NCI-H1436 (cell line): ENCODE measurements at regions not wholly inside any gene's neighbourhood (a gene's known extent, or its start where the extent isn't known, plus 50 kb on each side); places are given as distances from the start of the nearest gene placed in this dataset.

Experiments used
- DNase-seq: peaks from one replicate; lab custom pipeline; 2025; lab: John Stamatoyannopoulos, UW

DNA sequence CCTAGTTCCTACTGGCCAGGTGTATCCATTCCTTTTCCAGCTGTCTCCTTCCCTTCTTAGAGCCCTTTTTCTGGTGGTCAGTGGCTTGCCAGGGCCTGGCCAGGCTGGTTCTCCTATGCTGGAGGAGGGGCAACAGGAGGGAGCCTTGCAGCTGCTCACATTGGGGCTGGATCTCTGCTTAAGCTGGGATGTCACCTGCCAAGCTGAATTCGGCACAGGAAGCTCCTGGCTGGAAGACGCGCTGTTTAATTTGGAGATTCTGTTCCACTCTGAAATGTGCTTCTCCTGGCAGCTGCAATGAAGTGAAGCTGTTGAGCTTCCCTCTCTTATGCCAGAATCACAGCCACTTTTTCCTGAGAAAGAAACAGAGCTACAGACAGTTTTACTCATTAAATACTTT is 56.0 kb upstream of the POU3F1 start:
- no peak for DNase-seq

DNA sequence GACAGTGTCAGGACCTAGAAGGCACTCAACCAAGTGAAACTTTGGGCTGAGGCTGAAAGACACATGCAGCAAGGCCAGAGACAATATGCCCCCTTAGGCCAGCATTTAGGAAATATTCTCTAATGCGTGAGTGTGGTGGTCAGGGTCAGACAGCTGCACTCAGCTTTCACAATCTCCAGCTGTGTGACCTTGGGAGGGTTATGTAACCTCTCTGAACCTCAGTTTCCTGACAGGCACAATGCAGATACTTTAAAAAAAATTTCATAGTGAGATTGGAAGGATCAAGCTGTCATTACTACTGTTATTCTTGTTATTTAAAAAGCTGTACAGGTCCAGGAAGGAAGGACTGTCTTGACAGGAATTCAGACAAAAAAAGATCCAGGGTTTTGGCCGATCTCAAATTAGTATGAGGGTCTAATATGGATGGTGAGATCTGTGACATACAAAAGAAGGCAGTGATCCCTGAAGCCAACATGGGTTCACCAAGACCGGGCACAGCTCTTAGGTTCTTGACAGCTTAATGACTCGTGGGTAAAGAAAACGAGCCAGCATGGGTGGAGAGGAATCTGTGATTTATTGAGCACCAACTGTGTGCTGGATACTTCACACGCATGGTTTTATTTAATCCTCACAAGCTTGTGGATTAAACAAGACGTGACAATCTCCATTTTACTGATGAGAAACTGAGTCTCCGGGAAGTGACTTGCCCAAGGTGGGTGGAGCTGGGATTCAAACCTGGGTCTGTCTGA is 54.6 kb upstream of the POU3F1 start:
- DNase-seq: no peak

DNA sequence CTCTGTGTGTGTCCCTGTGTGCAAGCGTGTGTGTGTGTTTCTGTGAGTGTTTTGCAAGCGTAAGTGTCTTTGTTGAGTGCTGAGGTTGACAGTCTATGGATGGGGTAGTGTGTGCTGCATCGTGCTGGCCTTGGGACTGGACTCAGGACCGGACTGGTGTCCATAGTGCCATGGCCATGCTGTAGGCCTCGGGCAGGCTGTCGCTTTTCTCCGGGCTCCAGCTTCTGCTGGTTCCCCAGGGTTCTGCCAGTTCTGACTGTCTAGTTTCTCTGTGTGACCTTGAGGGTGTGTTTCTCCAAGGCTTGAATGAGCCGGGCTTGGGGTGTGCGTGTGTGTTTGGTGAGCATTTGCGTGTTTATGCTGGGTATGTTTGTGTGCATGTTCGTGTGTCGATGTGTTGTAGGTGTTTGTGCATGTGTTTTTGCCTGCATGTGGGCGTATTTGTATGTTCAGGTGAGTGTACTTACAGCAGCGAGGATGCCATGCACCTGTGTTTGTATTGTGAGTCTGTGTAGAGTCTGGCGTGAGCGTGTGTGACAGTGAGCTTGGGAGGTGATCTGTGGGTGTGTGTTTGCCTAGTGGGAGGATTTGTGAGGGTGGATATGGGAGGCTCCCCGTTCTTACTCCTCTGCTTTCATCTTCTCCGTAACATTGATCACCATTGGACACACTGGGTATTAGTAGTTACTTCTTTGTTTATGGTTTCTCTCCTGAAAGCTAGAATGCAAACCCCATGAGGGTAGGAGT is 51.7 kb upstream of the POU3F1 start:
- DNase-seq: no peak

DNA sequence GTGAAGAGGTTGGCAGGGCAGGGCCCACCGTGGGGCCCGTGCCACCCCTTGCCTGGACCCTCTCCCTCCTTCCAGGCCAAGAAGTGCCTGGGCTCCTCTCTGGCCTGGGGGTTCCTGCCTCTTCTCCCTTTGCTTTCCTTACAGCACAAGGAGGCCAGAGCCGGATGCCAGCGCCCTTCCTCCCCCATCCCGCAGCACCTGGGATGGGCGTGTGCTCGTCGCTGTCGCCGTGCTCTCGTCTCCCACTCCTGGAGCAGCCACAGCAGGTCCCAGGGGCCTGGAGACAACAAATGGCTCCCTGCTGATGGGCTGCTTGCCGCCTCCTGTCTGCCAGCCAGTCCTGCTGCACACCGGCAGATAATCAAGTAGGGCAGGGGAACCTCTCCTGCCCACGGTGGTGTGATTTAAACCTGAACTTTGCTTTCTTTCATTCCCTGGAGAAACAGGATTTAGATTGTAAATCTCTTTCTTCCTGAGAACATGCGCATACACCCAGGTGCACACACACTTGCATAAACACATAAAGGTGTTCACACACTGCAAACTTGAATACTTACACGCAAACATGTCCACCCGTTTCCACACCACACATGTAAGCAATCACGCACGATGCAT is 50.8 kb upstream of the POU3F1 start:
- DNase-seq: peak; percentile 64
